ENCODE measurements at regions not wholly inside any gene's neighbourhood (a gene's known extent, or its start where the extent isn't known, plus 50 kb on each side); places are given as distances from the start of the nearest gene placed in this dataset.

DNA sequence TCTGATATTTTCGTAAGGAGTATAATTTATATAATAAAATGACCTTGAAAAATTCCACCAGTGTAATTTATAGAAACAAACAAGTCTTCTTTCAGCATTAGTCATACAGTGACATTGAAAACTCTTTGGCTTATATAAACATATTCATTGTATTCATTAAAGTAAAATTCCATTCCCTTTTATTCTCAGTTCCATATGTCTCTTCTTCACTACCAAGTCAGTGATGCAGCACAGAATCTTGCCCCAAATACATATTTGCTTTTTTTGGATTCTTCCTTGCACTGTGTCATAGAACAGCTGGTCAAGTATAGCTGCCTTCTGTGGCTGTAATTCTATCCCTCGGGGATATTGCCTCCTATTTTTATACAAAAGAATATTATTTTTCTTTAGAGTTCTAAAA, 884.5 kb upstream of the POT1 start:
- TF ChIP-seq ZFP3 (CRISPR knock-in tag; IDR thresholded peaks at IDR 0.05) = no peak
- no peak for TF ChIP-seq ZNF8 (CRISPR knock-in tag; IDR thresholded peaks at IDR 0.05)
- TF ChIP-seq TCF4 (CRISPR knock-in tag; IDR thresholded peaks at IDR 0.05; ENCODE audit: borderline replicate concordance) = no peak
- no peak for TF ChIP-seq POU6F1 (CRISPR knock-in tag; IDR thresholded peaks at IDR 0.05; ENCODE audit: borderline replicate concordance, low read depth)
- no peak for TF ChIP-seq PPARA (CRISPR knock-in tag; IDR thresholded peaks at IDR 0.05; ENCODE audit: borderline replicate concordance)
- no peak for TF ChIP-seq ARNTL (CRISPR knock-in tag; IDR thresholded peaks at IDR 0.05; ENCODE audit: borderline replicate concordance, low read depth)
- no peak for TF ChIP-seq ZFP30 (CRISPR knock-in tag; IDR thresholded peaks at IDR 0.05)
- no peak for TF ChIP-seq CREB5 (CRISPR knock-in tag; IDR thresholded peaks at IDR 0.05; ENCODE audit: low read depth)
- TF ChIP-seq, protein P1, sequence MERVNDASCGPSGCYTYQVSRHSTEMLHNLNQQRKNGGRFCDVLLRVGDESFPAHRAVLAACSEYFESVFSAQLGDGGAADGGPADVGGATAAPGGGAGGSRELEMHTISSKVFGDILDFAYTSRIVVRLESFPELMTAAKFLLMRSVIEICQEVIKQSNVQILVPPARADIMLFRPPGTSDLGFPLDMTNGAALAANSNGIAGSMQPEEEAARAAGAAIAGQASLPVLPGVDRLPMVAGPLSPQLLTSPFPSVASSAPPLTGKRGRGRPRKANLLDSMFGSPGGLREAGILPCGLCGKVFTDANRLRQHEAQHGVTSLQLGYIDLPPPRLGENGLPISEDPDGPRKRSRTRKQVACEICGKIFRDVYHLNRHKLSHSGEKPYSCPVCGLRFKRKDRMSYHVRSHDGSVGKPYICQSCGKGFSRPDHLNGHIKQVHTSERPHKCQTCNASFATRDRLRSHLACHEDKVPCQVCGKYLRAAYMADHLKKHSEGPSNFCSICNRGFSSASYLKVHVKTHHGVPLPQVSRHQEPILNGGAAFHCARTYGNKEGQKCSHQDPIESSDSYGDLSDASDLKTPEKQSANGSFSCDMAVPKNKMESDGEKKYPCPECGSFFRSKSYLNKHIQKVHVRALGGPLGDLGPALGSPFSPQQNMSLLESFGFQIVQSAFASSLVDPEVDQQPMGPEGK (CRISPR knock-in tag; IDR thresholded peaks at IDR 0.05; ENCODE audit: borderline replicate concordance) = no peak
- TF ChIP-seq ZNF565 (CRISPR knock-in tag; conservative IDR thresholded peaks at IDR 0.05; ENCODE audit: low read depth) = no peak
- TF ChIP-seq, protein P2, sequence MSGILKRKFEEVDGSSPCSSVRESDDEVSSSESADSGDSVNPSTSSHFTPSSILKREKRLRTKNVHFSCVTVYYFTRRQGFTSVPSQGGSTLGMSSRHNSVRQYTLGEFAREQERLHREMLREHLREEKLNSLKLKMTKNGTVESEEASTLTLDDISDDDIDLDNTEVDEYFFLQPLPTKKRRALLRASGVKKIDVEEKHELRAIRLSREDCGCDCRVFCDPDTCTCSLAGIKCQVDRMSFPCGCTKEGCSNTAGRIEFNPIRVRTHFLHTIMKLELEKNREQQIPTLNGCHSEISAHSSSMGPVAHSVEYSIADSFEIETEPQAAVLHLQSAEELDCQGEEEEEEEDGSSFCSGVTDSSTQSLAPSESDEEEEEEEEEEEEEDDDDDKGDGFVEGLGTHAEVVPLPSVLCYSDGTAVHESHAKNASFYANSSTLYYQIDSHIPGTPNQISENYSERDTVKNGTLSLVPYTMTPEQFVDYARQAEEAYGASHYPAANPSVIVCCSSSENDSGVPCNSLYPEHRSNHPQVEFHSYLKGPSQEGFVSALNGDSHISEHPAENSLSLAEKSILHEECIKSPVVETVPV (CRISPR knock-in tag; IDR thresholded peaks at IDR 0.05) = no peak
